IMR-90 (cell line): ENCODE measurements at regions not wholly inside any gene's neighbourhood (a gene's known extent, or its start where the extent isn't known, plus 50 kb on each side); places are given as distances from the start of the nearest gene placed in this dataset.

Source experiments
- CTCF ChIP-seq: conservative IDR thresholded peaks from 2 replicates; pipeline ENCODE4 v1.5.1; 2012; ENCODE audit warnings: mild to moderate bottlenecking, low read depth, low read length, improper control_type of control experiment
- POLR2A ChIP-seq: IDR thresholded peaks from 2 replicates; pipeline ENCODE4 v1.6.1; 2012; ENCODE audit warnings: mild to moderate bottlenecking, low read depth, low read length
- RCOR1 ChIP-seq: IDR thresholded peaks from 2 replicates; pipeline ENCODE4 v1.6.1; 2012; ENCODE audit warnings: mild to moderate bottlenecking, low read length, improper control_type of control experiment; ENCODE audit not compliant: insufficient replicate concordance
- SMC3 ChIP-seq: fragments of 150-350 bp; IDR thresholded peaks from 2 replicates; pipeline ENCODE4 v1.6.1; 2016; ENCODE audit warnings: low read depth, mild to moderate bottlenecking, antibody characterized with exemption, low read length, moderate library complexity

DNA sequence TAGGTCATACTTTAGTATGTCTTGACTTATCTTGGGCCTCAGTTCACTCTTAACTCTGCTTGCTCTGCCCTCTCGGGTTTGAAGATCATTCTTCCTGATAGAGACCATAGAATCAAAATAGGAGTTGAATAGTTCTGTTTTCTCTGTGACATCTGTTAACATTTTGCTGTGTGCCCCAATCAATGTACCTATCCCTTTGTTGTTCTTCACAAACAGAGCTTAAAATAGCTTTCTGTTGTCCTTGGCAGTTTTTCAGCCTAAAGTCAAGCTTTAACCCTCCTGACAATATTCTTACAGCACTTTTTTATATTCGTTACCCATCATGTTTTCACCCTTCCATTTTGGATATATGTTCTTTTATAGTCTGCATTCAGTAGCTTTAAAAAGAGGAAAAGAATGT, 724.5 kb upstream of the FANCL start:
- TF ChIP-seq RCOR1 (no peak), SMC3 (no peak), POLR2A (no peak), CTCF (no peak)
